ENCODE measurements at regions not wholly inside any gene's neighbourhood (a gene's known extent, or its start where the extent isn't known, plus 50 kb on each side); places are given as distances from the start of the nearest gene placed in this dataset.

- in situ Hi-C loops (cut with HindIII; ENCODE audit: low sequenced_read_pairs) = loop anchor here (5.0 to 10.0 kb wide), 4 partner anchors 124 to 542 kb away; partner anchors contain the start of gene TMEM161B
- DNase-seq (ENCODE audit: low read depth) = no peak
- H3K4me3 ChIP-seq (ENCODE audit: low read depth, low read length) = peak overlapping the region; percentile 45
- TF ChIP-seq CTCF (IDR thresholded peaks at IDR 0.05; ENCODE audit: low read depth, low read length, missing control alignments) = no peak
These were observed 128.2 kb downstream of the TMEM161B start for GRCh38 chr5:88140396-88140855.

GRCh38 chr5:88130211-88130815 lies 138.3 kb downstream of the TMEM161B start:
- DNase-seq (ENCODE audit: low read depth) = no peak
- no peak for TF ChIP-seq CTCF (IDR thresholded peaks at IDR 0.05; ENCODE audit: low read depth, low read length, missing control alignments)
- H3K4me3 ChIP-seq (ENCODE audit: low read depth, low read length) = no peak overlapping the region
- in situ Hi-C loops (cut with HindIII; ENCODE audit: low sequenced_read_pairs) = no loop called here

- no peak for TF ChIP-seq CTCF (IDR thresholded peaks at IDR 0.05; ENCODE audit: low read depth, low read length, missing control alignments)
- in situ Hi-C loops (cut with HindIII; ENCODE audit: low sequenced_read_pairs) = no loop called here
- no peak for DNase-seq (ENCODE audit: low read depth)
- H3K4me3 ChIP-seq (ENCODE audit: low read depth, low read length) = no peak overlapping the region
These were observed 139.8 kb downstream of the TMEM161B start for GRCh38 chr5:88128813-88129212.

GRCh38 chr5:88119535-88120125 lies 149.0 kb downstream of the TMEM161B start:
- in situ Hi-C loops (cut with HindIII; ENCODE audit: low sequenced_read_pairs) = no loop called here
- no peak for DNase-seq (ENCODE audit: low read depth)
- TF ChIP-seq CTCF (IDR thresholded peaks at IDR 0.05; ENCODE audit: low read depth, low read length, missing control alignments) = no peak
- H3K4me3 ChIP-seq (ENCODE audit: low read depth, low read length) = no peak overlapping the region

- in situ Hi-C loops (cut with HindIII; ENCODE audit: low sequenced_read_pairs) = no loop called here
- no peak overlapping the region for H3K4me3 ChIP-seq (ENCODE audit: low read depth, low read length)
- no peak for DNase-seq (ENCODE audit: low read depth)
- TF ChIP-seq CTCF (IDR thresholded peaks at IDR 0.05; ENCODE audit: low read depth, low read length, missing control alignments) = no peak
These were observed 150.5 kb downstream of the TMEM161B start for GRCh38 chr5:88118179-88118578.

- no peak for TF ChIP-seq CTCF (IDR thresholded peaks at IDR 0.05; ENCODE audit: low read depth, low read length, missing control alignments)
- DNase-seq (ENCODE audit: low read depth) = no peak
- in situ Hi-C loops (cut with HindIII; ENCODE audit: low sequenced_read_pairs) = no loop called here
- no peak overlapping the region for H3K4me3 ChIP-seq (ENCODE audit: low read depth, low read length)
These were observed 151.1 kb downstream of the TMEM161B start for GRCh38 chr5:88117546-88117945.

Data from astrocyte of the cerebellum (primary cell).